ENCODE measurements at regions not wholly inside any gene's neighbourhood (a gene's known extent, or its start where the extent isn't known, plus 50 kb on each side); places are given as distances from the start of the nearest gene placed in this dataset.
"Not testable (repeated sequence)": the region's sequence is repeated elsewhere in the genome, so short reads cannot be mapped to it uniquely, and the experiment has no call there.

DNA sequence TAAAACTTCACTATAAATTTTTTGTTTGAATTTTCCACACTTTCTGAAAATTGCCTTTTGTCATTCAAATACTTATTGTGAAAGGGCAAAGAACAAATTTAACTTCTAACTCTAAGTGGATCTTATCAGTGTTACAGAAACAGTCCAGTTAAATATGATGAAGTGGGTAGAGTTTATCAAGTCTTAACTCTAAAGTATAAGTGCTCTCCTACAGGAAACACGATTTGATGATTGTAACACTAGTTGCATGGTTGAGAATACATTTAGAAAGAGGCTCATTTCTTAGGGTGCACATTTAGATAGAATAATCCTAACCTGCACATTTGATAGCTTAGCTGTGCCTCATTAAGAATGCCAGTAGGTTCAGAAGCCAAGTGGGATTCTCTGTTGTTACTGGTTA lies 838.3 kb upstream of the ATXN7L3B start:
- H3K4me3 ChIP-seq (ENCODE audit: low read depth, low read length) = no peak overlapping the region
- H3K27ac ChIP-seq (ENCODE audit: low read depth, low read length) = no peak overlapping the region
- TF ChIP-seq, protein P1, sequence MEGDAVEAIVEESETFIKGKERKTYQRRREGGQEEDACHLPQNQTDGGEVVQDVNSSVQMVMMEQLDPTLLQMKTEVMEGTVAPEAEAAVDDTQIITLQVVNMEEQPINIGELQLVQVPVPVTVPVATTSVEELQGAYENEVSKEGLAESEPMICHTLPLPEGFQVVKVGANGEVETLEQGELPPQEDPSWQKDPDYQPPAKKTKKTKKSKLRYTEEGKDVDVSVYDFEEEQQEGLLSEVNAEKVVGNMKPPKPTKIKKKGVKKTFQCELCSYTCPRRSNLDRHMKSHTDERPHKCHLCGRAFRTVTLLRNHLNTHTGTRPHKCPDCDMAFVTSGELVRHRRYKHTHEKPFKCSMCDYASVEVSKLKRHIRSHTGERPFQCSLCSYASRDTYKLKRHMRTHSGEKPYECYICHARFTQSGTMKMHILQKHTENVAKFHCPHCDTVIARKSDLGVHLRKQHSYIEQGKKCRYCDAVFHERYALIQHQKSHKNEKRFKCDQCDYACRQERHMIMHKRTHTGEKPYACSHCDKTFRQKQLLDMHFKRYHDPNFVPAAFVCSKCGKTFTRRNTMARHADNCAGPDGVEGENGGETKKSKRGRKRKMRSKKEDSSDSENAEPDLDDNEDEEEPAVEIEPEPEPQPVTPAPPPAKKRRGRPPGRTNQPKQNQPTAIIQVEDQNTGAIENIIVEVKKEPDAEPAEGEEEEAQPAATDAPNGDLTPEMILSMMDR (IDR thresholded peaks at IDR 0.05; ENCODE audit: low read depth, low read length) = no peak
- ChIA-PET CTCF (no interaction called here), POLR2A (no interaction called here)
- DNase-seq (ENCODE audit: low read depth, low spot score) = no peak
- no peaks in the 10 kb centered on the region for H3K27me3 ChIP-seq (ENCODE audit: control insufficient read depth, insufficient read depth, low read length)
- peaks cover 13% of the 10 kb centered on the region for H3K9me3 ChIP-seq (ENCODE audit: control insufficient read depth, insufficient read depth, low read length)

DNA sequence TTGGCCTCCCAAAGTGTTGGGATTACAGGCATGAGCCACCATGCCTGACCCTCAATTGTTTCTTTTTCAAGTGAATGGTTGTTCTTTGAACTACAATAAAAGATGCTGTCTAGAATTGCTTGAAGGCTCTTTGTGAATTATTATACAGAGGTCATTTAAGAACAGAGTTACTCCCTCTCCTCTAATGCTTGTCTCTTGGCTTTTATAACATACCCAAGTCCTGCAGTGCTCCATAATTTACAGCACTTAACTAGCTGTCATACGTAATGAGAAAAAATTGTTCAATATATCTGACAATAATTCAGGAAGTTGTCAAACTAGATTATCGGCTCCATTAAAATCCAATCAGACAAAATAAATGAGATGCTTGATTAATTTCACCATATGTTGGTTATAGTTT lies 823.0 kb upstream of the ATXN7L3B start:
- DNase-seq (ENCODE audit: low read depth, low spot score) = no peak
- no peak overlapping the region for H3K27ac ChIP-seq (ENCODE audit: low read depth, low read length)
- no peak overlapping the region for H3K4me3 ChIP-seq (ENCODE audit: low read depth, low read length)
- TF ChIP-seq, protein P1 (IDR thresholded peaks at IDR 0.05; ENCODE audit: low read depth, low read length) = no peak
- no peaks in the 10 kb centered on the region for H3K27me3 ChIP-seq (ENCODE audit: control insufficient read depth, insufficient read depth, low read length)
- POLR2A ChIA-PET = no interaction called here
- CTCF ChIA-PET = no interaction called here
- peaks cover 9% of the 10 kb centered on the region for H3K9me3 ChIP-seq (ENCODE audit: control insufficient read depth, insufficient read depth, low read length)

DNA sequence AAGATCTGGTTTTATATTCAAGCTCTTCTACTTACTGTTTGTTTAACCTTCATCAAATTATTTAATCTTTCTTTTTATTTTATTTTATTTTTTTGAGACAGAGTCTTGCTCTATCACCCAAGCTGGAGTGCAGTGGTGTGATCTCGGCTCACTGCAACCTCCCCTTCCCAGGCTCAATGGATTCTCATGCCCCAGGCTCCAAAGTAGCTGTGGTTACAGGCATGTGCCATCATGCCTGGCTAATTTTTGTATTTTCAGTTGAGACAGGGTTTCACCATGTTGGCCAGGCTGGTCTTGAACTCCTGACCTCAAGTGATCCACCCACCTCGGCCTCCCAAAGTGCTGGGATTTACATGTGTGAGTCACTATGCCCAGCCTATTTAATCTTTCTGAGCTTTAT lies 821.5 kb upstream of the ATXN7L3B start:
- POLR2A ChIA-PET; H3K27ac ChIP-seq (ENCODE audit: low read depth, low read length); DNase-seq (ENCODE audit: low read depth, low spot score); CTCF ChIA-PET; H3K4me3 ChIP-seq (ENCODE audit: low read depth, low read length); H3K27me3 ChIP-seq (ENCODE audit: control insufficient read depth, insufficient read depth, low read length): not testable (repeated sequence)
- peaks cover 11% of the 10 kb centered on the region for H3K9me3 ChIP-seq (ENCODE audit: control insufficient read depth, insufficient read depth, low read length)

DNA sequence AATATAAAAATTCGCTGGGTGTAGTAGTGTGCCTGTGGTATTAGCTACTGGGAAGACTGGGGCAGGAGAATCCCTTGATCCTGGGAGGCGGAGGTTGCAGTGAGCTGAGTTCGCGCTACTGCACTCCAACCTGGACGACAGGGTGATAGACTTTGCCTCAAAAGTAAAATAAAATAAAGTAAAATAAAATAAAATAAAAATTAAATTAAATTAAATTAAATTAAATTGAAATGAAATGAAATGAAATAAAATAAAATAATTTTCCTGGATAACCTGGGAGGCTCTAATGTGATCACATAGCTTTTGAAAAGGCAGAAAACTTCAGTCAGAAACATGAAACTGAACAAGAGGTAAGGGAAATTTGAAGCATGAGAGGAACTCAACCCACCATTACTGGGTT lies 818.4 kb upstream of the ATXN7L3B start:
- H3K9me3 ChIP-seq (ENCODE audit: control insufficient read depth, insufficient read depth, low read length) = peaks cover 11% of the 10 kb centered on the region
- TF ChIP-seq, protein P1 (IDR thresholded peaks at IDR 0.05; ENCODE audit: low read depth, low read length) = no peak
- no peak overlapping the region for H3K27ac ChIP-seq (ENCODE audit: low read depth, low read length)
- no peak for DNase-seq (ENCODE audit: low read depth, low spot score)
- H3K27me3 ChIP-seq (ENCODE audit: control insufficient read depth, insufficient read depth, low read length) = no peaks in the 10 kb centered on the region
- ChIA-PET CTCF (no interaction called here), POLR2A (no interaction called here)
- H3K4me3 ChIP-seq (ENCODE audit: low read depth, low read length) = no peak overlapping the region

DNA sequence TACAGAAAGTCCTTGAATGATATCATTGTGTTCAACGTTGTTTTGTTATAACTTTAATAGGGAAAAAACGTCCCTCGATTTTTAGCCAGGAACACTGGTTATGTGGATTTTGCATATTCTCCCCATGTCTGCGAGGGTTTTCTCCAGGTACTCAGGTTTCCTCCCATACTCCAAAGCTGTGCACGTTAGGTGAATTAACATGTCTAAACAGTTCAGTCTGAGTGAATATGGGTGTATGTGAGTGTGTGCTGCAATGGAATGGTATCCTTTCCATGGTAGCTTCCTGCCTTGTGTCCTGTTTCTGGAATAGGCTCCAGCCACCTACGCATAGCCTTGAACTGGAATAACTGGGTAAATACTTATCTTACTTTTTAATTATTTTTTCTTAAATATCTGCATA lies 810.8 kb upstream of the ATXN7L3B start:
- POLR2A ChIA-PET = no interaction called here
- TF ChIP-seq, protein P1 (IDR thresholded peaks at IDR 0.05; ENCODE audit: low read depth, low read length) = no peak
- Histone ChIP-seq H3K4me3 (ENCODE audit: low read depth, low read length) (no peak overlapping the region), H3K27me3 (ENCODE audit: control insufficient read depth, insufficient read depth, low read length) (no peaks in the 10 kb centered on the region), H3K9me3 (ENCODE audit: control insufficient read depth, insufficient read depth, low read length) (peaks cover 6% of the 10 kb centered on the region; the same call in 1 of the 2 replicates), H3K27ac (ENCODE audit: low read depth, low read length) (no peak overlapping the region)
- no peak for DNase-seq (ENCODE audit: low read depth, low spot score)
- CTCF ChIA-PET = no interaction called here

DNA sequence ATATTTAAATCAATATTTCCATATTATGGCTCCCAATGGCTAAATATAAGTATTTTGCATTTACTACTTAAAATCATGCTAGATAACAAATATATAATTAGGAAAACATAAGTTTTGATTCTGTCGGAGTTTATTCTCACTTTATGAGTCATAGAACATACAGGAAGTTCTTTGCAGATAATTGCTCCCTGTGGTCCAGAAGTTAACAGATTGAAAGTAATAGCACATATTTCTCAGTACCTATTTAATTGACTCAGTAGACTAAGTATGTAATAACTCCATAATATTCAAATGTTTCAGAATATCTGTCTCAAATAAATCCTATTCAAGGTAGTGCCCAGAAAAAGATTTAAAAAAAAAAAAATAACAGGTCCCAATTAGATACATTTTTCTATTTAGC lies 806.0 kb upstream of the ATXN7L3B start:
- ChIA-PET POLR2A (no interaction called here), CTCF (no interaction called here)

More for the DNA sequence above, 806.0 kb upstream of the ATXN7L3B start:
- TF ChIP-seq, protein P1 (IDR thresholded peaks at IDR 0.05; ENCODE audit: low read depth, low read length) = no peak
- DNase-seq (ENCODE audit: low read depth, low spot score) = no peak
- H3K27ac ChIP-seq (ENCODE audit: low read depth, low read length) = no peak overlapping the region
- peaks cover 6% of the 10 kb centered on the region for H3K9me3 ChIP-seq (ENCODE audit: control insufficient read depth, insufficient read depth, low read length)
- no peaks in the 10 kb centered on the region for H3K27me3 ChIP-seq (ENCODE audit: control insufficient read depth, insufficient read depth, low read length)
- H3K4me3 ChIP-seq (ENCODE audit: low read depth, low read length) = no peak overlapping the region

All from AG04450 (cell line).